ENCODE measurements at regions not wholly inside any gene's neighbourhood (a gene's known extent, or its start where the extent isn't known, plus 50 kb on each side); places are given as distances from the start of the nearest gene placed in this dataset.

DNA sequence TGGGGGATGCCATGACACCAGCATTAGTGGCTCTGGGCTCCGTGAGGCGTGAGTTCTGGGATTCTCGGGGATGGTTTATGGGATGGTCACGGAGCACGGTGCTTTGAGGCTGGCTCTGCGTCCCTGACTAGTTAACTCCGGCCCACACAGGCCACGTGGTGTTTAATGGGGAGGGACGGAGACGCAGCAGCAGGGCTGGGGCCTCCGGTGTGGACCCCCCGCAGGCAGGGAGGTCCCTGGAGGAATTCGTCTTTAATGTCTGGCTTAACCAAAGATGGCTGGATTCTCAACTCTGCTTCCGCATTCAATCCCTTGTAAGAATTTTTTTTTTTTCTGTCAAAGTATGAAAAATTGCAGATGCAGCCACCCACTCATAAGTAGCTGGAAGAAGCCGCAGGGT, 86.4 kb upstream of the RFLNA start:
- CTCF ChIA-PET: interaction anchor here in 1 of 2 donors (0.7 kb wide), 1 partner anchor 360 kb away, joined by 5 read pairs; no protein-coding TSS in a partner anchor
- ATAC-seq (replicated peaks in 1 of 4) (no peak), DNase-seq (no peak)
- no peaks in the 10 kb centered on the region for H3K4me1 Mint-ChIP-seq
- no peak overlapping the region for H3K4me3 ChIP-seq (ENCODE audit: control insufficient read depth in 1 of 2, extremely low read depth in 1 of 2, low read length in 1 of 2)
- peaks cover 13 to 15% of the 10 kb centered on the region in 2 donors for H3K27me3 Mint-ChIP-seq
- no peak overlapping the region for H3K4me3 Mint-ChIP-seq
- POLR2A ChIA-PET: no interaction called here
- H3K36me3 Mint-ChIP-seq: peaks cover 2% of the 10 kb centered on the region
- H3K36me3 ChIP-seq (ENCODE audit: control insufficient read depth in 2 of 2, extremely low read depth in 1 of 2, insufficient read depth in 1 of 2, low read length in 1 of 2): no peaks in the 10 kb centered on the region
- H3K9me3 ChIP-seq: no peaks in the 10 kb centered on the region
- peaks cover 0 to 11% of the 10 kb centered on the region in 2 experiments for H3K27me3 ChIP-seq (replicated peaks in 1 of 2; ENCODE audit: control insufficient read depth in 2 of 2, extremely low read depth in 1 of 2, insufficient read depth in 2 of 2, low read length in 1 of 2)
- WGBS (ENCODE audit: insufficient coverage): 86% methylated on average over 13 of the region's 15 CpGs
- peaks cover 4 to 21% (median 11%) of the 10 kb centered on the region in 3 donors for H3K9me3 Mint-ChIP-seq
- H3K27ac ChIP-seq (ENCODE audit: low read length): no peak overlapping the region
- H3K4me1 ChIP-seq (ENCODE audit: control insufficient read depth in 1 of 2, extremely low read depth in 1 of 2, insufficient read depth in 2 of 2, low read length in 2 of 2): no peaks in the 10 kb centered on the region
- no peak overlapping the region for H3K27ac Mint-ChIP-seq

DNA sequence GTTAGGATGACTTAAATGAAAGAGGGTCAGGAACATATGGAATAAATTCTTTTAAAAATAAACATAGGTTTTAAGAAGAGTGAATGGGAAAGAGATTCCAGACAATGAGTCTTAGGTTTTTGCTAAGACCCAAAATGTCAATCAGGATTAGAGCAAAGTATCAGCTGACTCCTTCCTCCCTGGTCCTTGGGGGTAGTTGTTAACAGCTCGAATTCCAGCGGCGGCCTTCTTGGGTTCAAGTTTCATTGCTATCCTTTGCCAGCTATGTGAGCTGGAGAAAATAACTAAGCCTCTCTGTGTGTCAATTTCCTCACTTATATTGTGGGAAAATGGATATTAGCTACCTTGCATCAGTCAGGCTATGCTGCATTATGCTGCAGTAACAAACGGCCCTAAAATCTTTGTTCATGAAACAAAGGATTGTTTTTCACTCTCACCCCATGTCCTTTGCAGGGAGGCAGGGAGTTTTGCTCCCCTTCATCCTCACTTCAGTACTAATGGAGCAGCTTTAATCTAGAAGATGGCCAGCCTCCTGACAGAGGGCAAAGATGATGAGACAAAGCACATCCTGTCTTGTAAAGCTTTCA, 83.8 kb upstream of the RFLNA start:
- WGBS (ENCODE audit: insufficient coverage): no CpG with 5 or more reads among the region's 4 CpGs
- H3K27ac ChIP-seq (ENCODE audit: low read length): no peak overlapping the region

DNA sequence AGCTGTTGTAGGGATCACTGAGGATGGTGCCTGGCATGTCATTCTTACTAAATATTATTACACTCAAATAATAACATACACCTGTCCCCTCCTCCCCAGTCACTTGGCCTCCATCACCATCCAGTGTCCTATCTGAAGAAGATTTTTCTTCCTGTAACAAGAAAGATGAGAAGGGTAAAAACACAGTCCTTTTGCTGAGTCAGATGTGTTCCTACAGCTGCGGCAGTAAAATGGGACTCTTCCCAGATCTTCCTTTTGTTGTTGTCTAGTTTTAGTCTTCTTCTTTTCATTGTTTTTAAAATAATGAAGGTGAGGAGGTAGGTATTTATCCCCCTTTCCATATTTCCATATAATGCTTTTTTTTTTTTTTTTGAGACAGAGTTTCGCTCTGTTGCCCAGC, 83.1 kb upstream of the RFLNA start:
- ChIA-PET CTCF (no interaction called here), POLR2A (no interaction called here)
- no peak overlapping the region for H3K4me3 Mint-ChIP-seq
- H3K4me1 ChIP-seq (ENCODE audit: control insufficient read depth in 1 of 2, extremely low read depth in 1 of 2, insufficient read depth in 2 of 2, low read length in 2 of 2): no peaks in the 10 kb centered on the region
- H3K27ac Mint-ChIP-seq: no peak overlapping the region
- peaks cover 0 to 6% of the 10 kb centered on the region in 2 donors for H3K36me3 ChIP-seq (ENCODE audit: control insufficient read depth in 2 of 2, extremely low read depth in 1 of 2, insufficient read depth in 1 of 2, low read length in 1 of 2)
- H3K27ac ChIP-seq (ENCODE audit: low read length): no peak overlapping the region
- H3K36me3 Mint-ChIP-seq: peaks cover 4% of the 10 kb centered on the region
- no CpG with 5 or more reads among the region's 2 CpGs for WGBS (ENCODE audit: insufficient coverage)
- H3K27me3 Mint-ChIP-seq: peaks cover 18 to 19% of the 10 kb centered on the region in 2 donors
- H3K9me3 ChIP-seq: no peaks in the 10 kb centered on the region
- H3K4me3 ChIP-seq (ENCODE audit: control insufficient read depth in 1 of 2, extremely low read depth in 1 of 2, low read length in 1 of 2): no peak overlapping the region
- no peaks in the 10 kb centered on the region for H3K4me1 Mint-ChIP-seq
- peaks cover 0 to 20% of the 10 kb centered on the region in 2 experiments for H3K27me3 ChIP-seq (replicated peaks in 1 of 2; ENCODE audit: control insufficient read depth in 2 of 2, extremely low read depth in 1 of 2, insufficient read depth in 2 of 2, low read length in 1 of 2)
- no peak for DNase-seq
- peaks cover 4 to 18% (median 16%) of the 10 kb centered on the region in 3 donors for H3K9me3 Mint-ChIP-seq
- ATAC-seq (replicated peaks in 1 of 4): no peak

More for the DNA sequence above, 83.8 kb upstream of the RFLNA start:
- H3K4me1 ChIP-seq (ENCODE audit: control insufficient read depth in 1 of 2, extremely low read depth in 1 of 2, insufficient read depth in 2 of 2, low read length in 2 of 2): no peaks in the 10 kb centered on the region
- ATAC-seq (replicated peaks in 1 of 4): no peak
- CTCF ChIA-PET: no interaction called here
- no peaks in the 10 kb centered on the region for H3K9me3 ChIP-seq
- H3K27ac Mint-ChIP-seq: no peak overlapping the region
- H3K4me3 Mint-ChIP-seq: no peak overlapping the region
- H3K36me3 Mint-ChIP-seq: peaks cover 4% of the 10 kb centered on the region
- POLR2A ChIA-PET: no interaction called here
- H3K27me3 ChIP-seq (replicated peaks in 1 of 2; ENCODE audit: control insufficient read depth in 2 of 2, extremely low read depth in 1 of 2, insufficient read depth in 2 of 2, low read length in 1 of 2): peaks cover 0 to 18% of the 10 kb centered on the region in 2 experiments
- peaks cover 0 to 6% of the 10 kb centered on the region in 2 donors for H3K36me3 ChIP-seq (ENCODE audit: control insufficient read depth in 2 of 2, extremely low read depth in 1 of 2, insufficient read depth in 1 of 2, low read length in 1 of 2)
- DNase-seq: no peak
- H3K9me3 Mint-ChIP-seq: peaks cover 9 to 23% (median 16%) of the 10 kb centered on the region in 3 donors
- no peaks in the 10 kb centered on the region for H3K4me1 Mint-ChIP-seq
- peaks cover 16 to 18% of the 10 kb centered on the region in 2 donors for H3K27me3 Mint-ChIP-seq
- H3K4me3 ChIP-seq (ENCODE audit: control insufficient read depth in 1 of 2, extremely low read depth in 1 of 2, low read length in 1 of 2): no peak overlapping the region

DNA sequence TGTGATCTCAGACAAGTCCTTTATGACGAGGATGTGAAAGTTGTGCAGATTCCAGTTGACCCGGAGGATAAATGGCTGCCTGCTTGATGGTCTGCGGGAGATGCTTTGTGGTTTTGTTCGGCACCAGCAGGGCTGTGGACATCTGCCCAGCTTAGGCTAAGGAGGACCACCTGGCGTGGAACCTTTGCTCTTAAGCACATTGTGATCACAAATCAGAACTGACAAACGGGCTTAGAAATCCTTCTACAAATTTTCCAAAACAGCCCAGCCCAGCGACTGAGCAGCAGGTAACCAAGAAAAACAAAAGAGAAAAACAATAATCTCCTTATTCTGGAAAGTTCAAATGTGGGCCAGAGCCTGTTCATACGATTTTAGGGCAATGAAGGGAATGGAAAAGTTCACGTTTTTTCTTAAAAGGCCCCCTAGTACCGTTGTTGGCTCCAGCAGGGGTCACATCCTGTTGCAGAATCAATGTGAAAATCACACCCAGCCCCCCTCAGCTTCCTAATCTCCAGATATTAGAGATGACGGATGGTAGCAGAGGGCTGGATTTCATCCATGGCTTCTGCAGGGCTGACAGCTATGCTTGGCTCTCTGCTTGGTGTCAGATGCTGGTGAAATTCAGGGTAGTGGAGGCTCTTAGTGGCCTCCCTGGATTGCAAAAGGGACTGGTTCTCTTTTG, 81.1 kb upstream of the RFLNA start:
- Mint-ChIP-seq H3K9me3 (peaks cover 4 to 18% (median 16%) of the 10 kb centered on the region in 3 donors), H3K27me3 (peaks cover 5 to 10% of the 10 kb centered on the region in 2 donors), H3K36me3 (peaks cover 4% of the 10 kb centered on the region), H3K27ac (no peak overlapping the region), H3K4me3 (no peak overlapping the region), H3K4me1 (no peaks in the 10 kb centered on the region)
- ATAC-seq (replicated peaks in 1 of 4) (no peak), DNase-seq (no peak)
- WGBS (ENCODE audit: insufficient coverage): 90% methylated on average over 7 of the region's 11 CpGs
- Histone ChIP-seq H3K27ac (ENCODE audit: low read length) (no peak overlapping the region), H3K4me3 (ENCODE audit: control insufficient read depth in 1 of 2, extremely low read depth in 1 of 2, low read length in 1 of 2) (no peak overlapping the region), H3K27me3 (replicated peaks in 1 of 2; ENCODE audit: control insufficient read depth in 2 of 2, extremely low read depth in 1 of 2, insufficient read depth in 2 of 2, low read length in 1 of 2) (peaks cover 0 to 23% of the 10 kb centered on the region in 2 experiments), H3K4me1 (ENCODE audit: control insufficient read depth in 1 of 2, extremely low read depth in 1 of 2, insufficient read depth in 2 of 2, low read length in 2 of 2) (no peaks in the 10 kb centered on the region), H3K36me3 (ENCODE audit: control insufficient read depth in 2 of 2, extremely low read depth in 1 of 2, insufficient read depth in 1 of 2, low read length in 1 of 2) (peaks cover 0 to 6% of the 10 kb centered on the region in 2 donors), H3K9me3 (no peaks in the 10 kb centered on the region)
- CTCF ChIA-PET: no interaction called here
- POLR2A ChIA-PET: no interaction called here

DNA sequence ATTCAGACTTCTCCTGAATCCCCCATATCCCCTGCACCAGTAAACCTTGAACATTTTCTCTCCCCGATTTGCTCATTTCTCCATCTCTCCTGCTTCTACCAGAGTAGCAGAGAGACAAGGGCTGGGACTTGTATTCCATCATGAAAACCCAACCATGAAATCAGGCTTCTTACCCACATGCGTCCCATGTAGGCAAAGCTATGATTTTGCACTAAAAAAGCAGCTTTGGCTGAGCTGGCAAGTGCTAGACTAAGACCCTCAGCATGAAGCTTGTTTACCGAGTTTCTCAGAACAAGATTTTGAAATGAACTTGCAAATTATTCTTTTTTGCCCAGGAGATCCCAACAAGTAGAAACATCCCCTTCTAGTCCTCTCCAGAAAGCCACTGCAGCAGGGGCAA, 80.3 kb upstream of the RFLNA start:
- peaks cover 0 to 6% of the 10 kb centered on the region in 2 donors for H3K36me3 ChIP-seq (ENCODE audit: control insufficient read depth in 2 of 2, extremely low read depth in 1 of 2, insufficient read depth in 1 of 2, low read length in 1 of 2)
- POLR2A ChIA-PET: no interaction called here

DNA sequence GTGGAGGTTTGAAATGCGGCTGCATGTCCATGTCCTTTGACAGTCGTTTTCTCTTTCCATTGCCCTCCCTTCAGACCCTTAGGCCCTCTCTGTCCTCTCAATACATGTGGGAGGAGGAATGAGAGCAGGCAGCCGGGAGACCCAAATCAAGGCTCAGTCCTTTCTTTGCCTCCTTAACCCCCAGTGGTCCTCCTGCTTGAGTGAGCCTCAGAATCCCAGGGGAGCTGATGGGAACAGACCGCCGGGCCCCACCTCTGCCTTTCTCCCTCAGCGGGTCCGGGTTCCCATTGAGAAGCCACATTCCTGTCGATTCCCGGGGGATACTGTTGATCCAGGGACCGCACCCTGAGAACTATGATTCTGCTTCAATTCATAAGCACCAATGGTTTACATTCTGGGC, 77.9 kb upstream of the RFLNA start:
- Mint-ChIP-seq H3K27ac (no peak overlapping the region), H3K4me3 (no peak overlapping the region), H3K9me3 (peaks cover 8 to 18% (median 15%) of the 10 kb centered on the region in 3 donors), H3K4me1 (no peaks in the 10 kb centered on the region), H3K27me3 (peaks cover 5 to 9% of the 10 kb centered on the region in 2 donors), H3K36me3 (peaks cover 4% of the 10 kb centered on the region)
- Histone ChIP-seq H3K27ac (ENCODE audit: low read length) (no peak overlapping the region), H3K4me3 (ENCODE audit: control insufficient read depth in 1 of 2, extremely low read depth in 1 of 2, low read length in 1 of 2) (no peak overlapping the region), H3K4me1 (ENCODE audit: control insufficient read depth in 1 of 2, extremely low read depth in 1 of 2, insufficient read depth in 2 of 2, low read length in 2 of 2) (no peaks in the 10 kb centered on the region), H3K36me3 (ENCODE audit: control insufficient read depth in 2 of 2, extremely low read depth in 1 of 2, insufficient read depth in 1 of 2, low read length in 1 of 2) (peaks cover 0 to 6% of the 10 kb centered on the region in 2 donors), H3K9me3 (no peaks in the 10 kb centered on the region), H3K27me3 (replicated peaks in 1 of 2; ENCODE audit: control insufficient read depth in 2 of 2, extremely low read depth in 1 of 2, insufficient read depth in 2 of 2, low read length in 1 of 2) (peaks cover 0 to 24% of the 10 kb centered on the region in 2 experiments)
- ChIA-PET POLR2A (no interaction called here), CTCF (no interaction called here)
- ATAC-seq (replicated peaks in 1 of 4): no peak
- WGBS (ENCODE audit: insufficient coverage): 90% methylated on average over 7 of the region's 10 CpGs
- DNase-seq: no peak

More for the DNA sequence above, 80.3 kb upstream of the RFLNA start:
- Mint-ChIP-seq H3K27ac (no peak overlapping the region), H3K9me3 (peaks cover 4 to 18% (median 16%) of the 10 kb centered on the region in 3 donors), H3K27me3 (peaks cover 5 to 9% of the 10 kb centered on the region in 2 donors), H3K4me1 (no peaks in the 10 kb centered on the region), H3K36me3 (peaks cover 4% of the 10 kb centered on the region), H3K4me3 (no peak overlapping the region)
- ATAC-seq (replicated peaks in 1 of 4): no peak
- 94% methylated on average over 2 of the region's 3 CpGs for WGBS (ENCODE audit: insufficient coverage)
- no peaks in the 10 kb centered on the region for H3K4me1 ChIP-seq (ENCODE audit: control insufficient read depth in 1 of 2, extremely low read depth in 1 of 2, insufficient read depth in 2 of 2, low read length in 2 of 2)
- H3K4me3 ChIP-seq (ENCODE audit: control insufficient read depth in 1 of 2, extremely low read depth in 1 of 2, low read length in 1 of 2): no peak overlapping the region
- CTCF ChIA-PET: no interaction called here
- H3K9me3 ChIP-seq: no peaks in the 10 kb centered on the region
- H3K27me3 ChIP-seq (replicated peaks in 1 of 2; ENCODE audit: control insufficient read depth in 2 of 2, extremely low read depth in 1 of 2, insufficient read depth in 2 of 2, low read length in 1 of 2): peaks cover 0 to 19% of the 10 kb centered on the region in 2 experiments
- DNase-seq: no peak
- no peak overlapping the region for H3K27ac ChIP-seq (ENCODE audit: low read length)

All from T-cell (primary cell).